Endothelial cell (in vitro differentiated cells): ENCODE measurements at regions not wholly inside any gene's neighbourhood (a gene's known extent, or its start where the extent isn't known, plus 50 kb on each side); places are given as distances from the start of the nearest gene placed in this dataset.

ENCODE experiments used
- DNase-seq: peaks from one replicate; pipeline ENCODE4 v3.0.0; 2021; ENCODE audit warnings: low spot score
- H3K27ac Mint-ChIP-seq: one replicate; pipeline ENCODE4 v1.8.0; 2021; ENCODE audit warnings: mixed read lengths, inconsistent platforms; ENCODE audit not compliant: unreplicated experiment
- H3K27me3 Mint-ChIP-seq: one replicate; pipeline ENCODE4 v1.8.0; 2021; ENCODE audit warnings: mild to moderate bottlenecking, moderate library complexity, mixed read lengths, inconsistent platforms; ENCODE audit not compliant: unreplicated experiment
- H3K36me3 Mint-ChIP-seq: one replicate; pipeline ENCODE4 v1.8.0; 2021; ENCODE audit warnings: mild to moderate bottlenecking, low read depth, mixed read lengths, inconsistent platforms; ENCODE audit not compliant: unreplicated experiment
- H3K4me1 Mint-ChIP-seq: one replicate; pipeline ENCODE4 v1.8.0; 2021; ENCODE audit warnings: mild to moderate bottlenecking, mixed read lengths, inconsistent platforms; ENCODE audit not compliant: unreplicated experiment
- H3K4me3 Mint-ChIP-seq: one replicate; pipeline ENCODE4 v1.8.0; 2021; ENCODE audit warnings: mild to moderate bottlenecking, mixed read lengths, inconsistent platforms; ENCODE audit not compliant: unreplicated experiment
- H3K9me3 Mint-ChIP-seq: one replicate; pipeline ENCODE4 v1.8.0; 2021; ENCODE audit warnings: mixed read lengths, inconsistent platforms; ENCODE audit not compliant: unreplicated experiment
- CTCF ChIP-seq: fragments of 200-600 bp; sonication (generic); IDR thresholded peaks from one replicate; pipeline ENCODE4 v1.5.0; 2021; ENCODE audit warnings: antibody characterized with exemption; ENCODE audit not compliant: unreplicated experiment

GRCh38 chr13:29993716-29994488, 143.5 kb upstream of the UBL3 start:
- no peaks in the 10 kb centered on the region for H3K9me3 Mint-ChIP-seq
- no peaks in the 10 kb centered on the region for H3K36me3 Mint-ChIP-seq
- H3K27ac Mint-ChIP-seq: no peak overlapping the region
- no peak overlapping the region for H3K4me3 Mint-ChIP-seq
- TF ChIP-seq CTCF: no peak
- peaks cover 2% of the 10 kb centered on the region for H3K27me3 Mint-ChIP-seq
- no peak for DNase-seq
- peaks cover 4% of the 10 kb centered on the region for H3K4me1 Mint-ChIP-seq

DNA sequence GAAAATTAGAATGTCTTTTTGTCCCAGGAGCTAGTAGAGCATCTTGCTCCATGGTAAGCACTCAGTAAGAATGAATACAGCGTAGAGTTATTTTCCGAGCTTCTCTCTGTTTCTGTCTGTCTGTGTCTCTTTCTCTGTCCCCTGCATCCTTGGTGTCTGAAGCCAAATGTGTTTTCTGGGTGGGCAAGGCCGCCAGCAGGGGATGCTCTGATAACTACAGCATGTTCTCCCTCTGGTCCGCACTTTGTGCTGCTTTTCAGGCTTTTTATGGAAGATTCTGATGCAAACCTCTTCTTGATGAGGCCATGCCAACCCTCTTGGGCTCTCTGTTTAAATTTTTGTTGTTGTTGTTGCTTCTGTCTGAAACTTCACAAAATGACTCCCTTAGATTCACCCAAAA, 142.8 kb upstream of the UBL3 start:
- Mint-ChIP-seq H3K27ac (no peak overlapping the region), H3K4me3 (no peak overlapping the region), H3K9me3 (no peaks in the 10 kb centered on the region), H3K4me1 (peaks cover 4% of the 10 kb centered on the region), H3K36me3 (peaks cover 1% of the 10 kb centered on the region), H3K27me3 (peaks cover 2% of the 10 kb centered on the region)
- no peak for DNase-seq
- TF ChIP-seq CTCF: no peak

- Mint-ChIP-seq H3K4me3 (no peak overlapping the region), H3K36me3 (peaks cover 6% of the 10 kb centered on the region), H3K9me3 (no peaks in the 10 kb centered on the region), H3K27ac (no peak overlapping the region), H3K4me1 (peaks cover 4% of the 10 kb centered on the region), H3K27me3 (peaks cover 2% of the 10 kb centered on the region)
- no peak for TF ChIP-seq CTCF
- no peak for DNase-seq
These were observed 140.9 kb upstream of the UBL3 start for GRCh38 chr13:29991343-29991742.

- peaks cover 6% of the 10 kb centered on the region for H3K36me3 Mint-ChIP-seq
- no peak for TF ChIP-seq CTCF
- no peaks in the 10 kb centered on the region for H3K9me3 Mint-ChIP-seq
- peaks cover 2% of the 10 kb centered on the region for H3K27me3 Mint-ChIP-seq
- no peak overlapping the region for H3K27ac Mint-ChIP-seq
- no peak for DNase-seq
- no peaks in the 10 kb centered on the region for H3K4me1 Mint-ChIP-seq
- H3K4me3 Mint-ChIP-seq: peak overlapping the region; percentile 1
These were observed 136.9 kb upstream of the UBL3 start for GRCh38 chr13:29987340-29987739.

- no peak for TF ChIP-seq CTCF
- Mint-ChIP-seq H3K27ac (no peak overlapping the region), H3K4me3 (no peak overlapping the region), H3K9me3 (peaks cover 3% of the 10 kb centered on the region), H3K27me3 (no peaks in the 10 kb centered on the region), H3K36me3 (peaks cover 2% of the 10 kb centered on the region), H3K4me1 (no peaks in the 10 kb centered on the region)
- DNase-seq: no peak
These were observed 129.9 kb upstream of the UBL3 start for GRCh38 chr13:29980339-29980738.
